ENCODE measurements at regions not wholly inside any gene's neighbourhood (a gene's known extent, or its start where the extent isn't known, plus 50 kb on each side); places are given as distances from the start of the nearest gene placed in this dataset.

GRCh38 chr5:106152569-106152968 is 1518.2 kb downstream of the EFNA5 start:
- no peak for TF ChIP-seq EP300 (IDR thresholded peaks at IDR 0.05)
- TF ChIP-seq POLR2A (IDR thresholded peaks at IDR 0.05) = no peak
- TF ChIP-seq POLR2AphosphoS5 (IDR thresholded peaks at IDR 0.05) = no peak
- no peak for TF ChIP-seq CTCF (IDR thresholded peaks at IDR 0.05)
- WGBS, 2 donors = 85 to 93% methylated on average over 1 of the region's 1 CpG

GRCh38 chr5:106142116-106142515 is 1528.6 kb downstream of the EFNA5 start:
- H3K27ac ChIP-seq = no peak overlapping the region
- no peaks in the 10 kb centered on the region for H3K9me3 ChIP-seq
- H3K27me3 ChIP-seq = no peaks in the 10 kb centered on the region
- no peak for ATAC-seq (ENCODE audit: low FRiP score in 2 of 2)
- DNase-seq = no peak
- H3K4me1 ChIP-seq = no peaks in the 10 kb centered on the region
- TF ChIP-seq EP300 (IDR thresholded peaks at IDR 0.05) (no peak), POLR2AphosphoS5 (IDR thresholded peaks at IDR 0.05) (no peak), CTCF (IDR thresholded peaks at IDR 0.05) (no peak), POLR2A (IDR thresholded peaks at IDR 0.05) (no peak)
- H3K4me3 ChIP-seq = no peak overlapping the region
- no peaks in the 10 kb centered on the region for H3K36me3 ChIP-seq

More at GRCh38 chr5:106152569-106152968, 1518.2 kb downstream of the EFNA5 start:
- DNase-seq (no peak), ATAC-seq (ENCODE audit: low FRiP score in 2 of 2) (no peak)
- Histone ChIP-seq H3K4me3 (no peak overlapping the region), H3K4me1 (no peaks in the 10 kb centered on the region), H3K36me3 (no peaks in the 10 kb centered on the region), H3K27me3 (no peaks in the 10 kb centered on the region), H3K27ac (no peak overlapping the region), H3K9me3 (no peaks in the 10 kb centered on the region)

- no peak overlapping the region for H3K4me3 ChIP-seq
- DNase-seq = no peak
- no peak overlapping the region for H3K27ac ChIP-seq
- H3K9me3 ChIP-seq = no peaks in the 10 kb centered on the region
- ATAC-seq (ENCODE audit: low FRiP score in 2 of 2) = no peak
- no peaks in the 10 kb centered on the region for H3K4me1 ChIP-seq
- TF ChIP-seq POLR2AphosphoS5 (IDR thresholded peaks at IDR 0.05) (no peak), CTCF (IDR thresholded peaks at IDR 0.05) (no peak), POLR2A (IDR thresholded peaks at IDR 0.05) (no peak), EP300 (IDR thresholded peaks at IDR 0.05) (no peak)
- H3K27me3 ChIP-seq = no peaks in the 10 kb centered on the region
- WGBS, 2 donors = 79% methylated on average over 2 of the region's 2 CpGs
- no peaks in the 10 kb centered on the region for H3K36me3 ChIP-seq
Measured at GRCh38 chr5:106140101-106140500, 1530.6 kb downstream of the EFNA5 start.

GRCh38 chr5:106136061-106136460 is 1534.7 kb downstream of the EFNA5 start:
- DNase-seq (no peak), ATAC-seq (ENCODE audit: low FRiP score in 2 of 2) (no peak)
- 37 to 48% methylated on average over 2 of the region's 2 CpGs for WGBS, 2 donors
- TF ChIP-seq POLR2A (IDR thresholded peaks at IDR 0.05) (no peak), EP300 (IDR thresholded peaks at IDR 0.05) (no peak), CTCF (IDR thresholded peaks at IDR 0.05) (no peak), POLR2AphosphoS5 (IDR thresholded peaks at IDR 0.05) (no peak)
- no peaks in the 10 kb centered on the region for H3K9me3 ChIP-seq
- no peak overlapping the region for H3K27ac ChIP-seq
- H3K36me3 ChIP-seq = no peaks in the 10 kb centered on the region
- H3K4me1 ChIP-seq = no peaks in the 10 kb centered on the region
- no peaks in the 10 kb centered on the region for H3K27me3 ChIP-seq
- H3K4me3 ChIP-seq = no peak overlapping the region

- 68 to 71% methylated on average over 1 of the region's 1 CpG for WGBS, 2 donors
- Histone ChIP-seq H3K4me1 (no peaks in the 10 kb centered on the region), H3K27me3 (no peaks in the 10 kb centered on the region), H3K4me3 (no peak overlapping the region), H3K9me3 (no peaks in the 10 kb centered on the region), H3K36me3 (no peaks in the 10 kb centered on the region), H3K27ac (no peak overlapping the region)
- DNase-seq (no peak), ATAC-seq (ENCODE audit: low FRiP score in 2 of 2) (no peak)
- TF ChIP-seq POLR2A (IDR thresholded peaks at IDR 0.05) = no peak
Measured at GRCh38 chr5:106135473-106135872, 1535.3 kb downstream of the EFNA5 start.
